H1 (cell line): ENCODE measurements at regions not wholly inside any gene's neighbourhood (a gene's known extent, or its start where the extent isn't known, plus 50 kb on each side); places are given as distances from the start of the nearest gene placed in this dataset.
"Not testable (repeated sequence)": the region's sequence is repeated elsewhere in the genome, so short reads cannot be mapped to it uniquely, and the experiment has no call there.

Experiments
- CTCF ChIA-PET: fragments of 300-600 bp; sonication (Branson Sonifier 250); formaldehyde crosslinking; loops from one replicate; lab custom pipeline; 2021; ENCODE audit not compliant: partially characterized antibody; lab: Charles Lee
- POLR2A ChIA-PET: fragments of 300-600 bp; sonication (Branson Sonifier 250); formaldehyde crosslinking; loops from one replicate; lab custom pipeline; 2021; ENCODE audit warnings: inconsistent platforms; ENCODE audit not compliant: partially characterized antibody; lab: Charles Lee
- DNase-seq, 2 experiments: peaks; one replicate each; pipeline versions ENCODE4 v3.0.0 to v3.0.0-alpha.2; 2010 to 2022; ENCODE audit warnings: low spot score in 2 of 2, low read depth in 1 of 2, mixed read lengths in 1 of 2
- FAIRE-seq: peaks from 2 replicates; lab custom pipeline; 2011; peaks lifted over from hg19 to GRCh38; lab: Jason Lieb, UNC
- H2AFZ ChIP-seq: 2 replicates; pipeline ENCODE4 v1.8.1; 2012; ENCODE audit warnings: low read length, inconsistent platforms
- H2AK5ac ChIP-seq: 2 replicates; pipeline ENCODE4 v1.6.1; 2013; ENCODE audit warnings: low read depth, low read length
- H2BK120ac ChIP-seq: replicated peaks from 2 replicates; pipeline ENCODE3; 2013; ENCODE audit warnings: low read depth, low read length, inconsistent platforms
- H2BK12ac ChIP-seq: 2 replicates; pipeline ENCODE4 v1.6.1; 2013; ENCODE audit warnings: low read depth, low read length
- H2BK15ac ChIP-seq: 2 replicates; pipeline ENCODE4 v1.6.1; 2013; ENCODE audit warnings: low read length
- H2BK20ac ChIP-seq: 2 replicates; pipeline ENCODE4 v1.6.1; 2013; ENCODE audit warnings: low read length
- H2BK5ac ChIP-seq: 2 replicates; pipeline ENCODE4 v1.6.1; 2013; ENCODE audit warnings: low read depth, low read length
- H3K14ac ChIP-seq: 2 replicates; pipeline ENCODE4 v1.6.1; 2013; ENCODE audit warnings: inconsistent platforms; ENCODE audit not compliant: insufficient read length
- H3K18ac ChIP-seq: 2 replicates; pipeline ENCODE4 v1.6.1; 2013; ENCODE audit warnings: low read length; ENCODE audit errors: extremely low read depth
- H3K23ac ChIP-seq: 2 replicates; pipeline ENCODE4 v1.6.1; 2013; ENCODE audit warnings: inconsistent platforms; ENCODE audit not compliant: insufficient read length
- H3K23me2 ChIP-seq: 2 replicates; pipeline ENCODE4 v1.6.1; 2013; ENCODE audit warnings: low read depth, low read length
- H3K27ac ChIP-seq: 2 replicates; pipeline ENCODE4 v1.6.1; 2011; ENCODE audit warnings: low read depth, low read length, inconsistent platforms
- H3K27me3 ChIP-seq, 4 experiments: replicated peaks in 1 of 4; 1 replicate in 1 of 4; 2 replicates in 3 of 4; pipeline versions ENCODE4 v1.6.1 to v1.8.1; 2011 to 2013; ENCODE audit warnings: low read length in 3 of 4, mild to moderate bottlenecking in 3 of 4, inconsistent platforms in 2 of 4, mixed read lengths in 2 of 4, moderate library complexity in 1 of 4; ENCODE audit not compliant: control insufficient read depth in 3 of 4, insufficient read depth in 3 of 4; ENCODE audit errors: extremely low read depth in 1 of 4
- H3K36me3 ChIP-seq, 4 experiments: 2 replicates each; pipeline versions ENCODE4 v1.6.1 to v1.8.1; 2011 to 2013; ENCODE audit warnings: mild to moderate bottlenecking in 4 of 4, low read length in 3 of 4, moderate library complexity in 2 of 4, control low read depth in 1 of 4, inconsistent platforms in 1 of 4; ENCODE audit not compliant: insufficient read depth in 4 of 4, control insufficient read depth in 2 of 4
- H3K4ac ChIP-seq: replicated peaks from 2 replicates; pipeline ENCODE3; 2013; ENCODE audit warnings: low read length, low read depth, mixed read lengths, inconsistent platforms; ENCODE audit not compliant: insufficient read length
- H3K4me1 ChIP-seq, 4 experiments: replicated peaks in 1 of 4; 1 replicate in 1 of 4; 2 replicates in 3 of 4; pipeline versions ENCODE4 v1.6.1 to v1.8.1; 2011 to 2013; ENCODE audit warnings: low read length in 3 of 4, inconsistent platforms in 2 of 4, mixed read lengths in 1 of 4; ENCODE audit not compliant: insufficient read depth in 4 of 4, control insufficient read depth in 3 of 4
- H3K4me2 ChIP-seq, 2 experiments: 2 replicates each; pipeline versions ENCODE4 v1.6.1 to v1.8.1; 2011 to 2013; ENCODE audit warnings: low read depth in 2 of 2, low read length in 2 of 2, control low read depth in 1 of 2, inconsistent platforms in 1 of 2, mild to moderate bottlenecking in 1 of 2; ENCODE audit not compliant: insufficient read depth in 1 of 2
- H3K4me3 ChIP-seq, 4 experiments: fragments of 200-600, 300-600 bp in 1 of 4; sonication (generic), shearing (Covaris generic), sonication (Bioruptor Twin) in 1 of 4; 2 replicates each; pipeline versions ENCODE4 v1.5.1 to v1.8.1; 2011 to 2016; ENCODE audit warnings: low read length in 4 of 4, low read depth in 3 of 4, control low read depth in 2 of 4, inconsistent platforms in 2 of 4, mild to moderate bottlenecking in 2 of 4, mixed read lengths in 1 of 4, moderate library complexity in 1 of 4; ENCODE audit not compliant: insufficient read depth in 2 of 4; ENCODE audit errors: extremely low read depth in 1 of 4
- H3K56ac ChIP-seq: replicated peaks from 2 replicates; pipeline ENCODE3; 2013; ENCODE audit warnings: low read depth, mild to moderate bottlenecking, mixed read lengths, low read length, inconsistent platforms; ENCODE audit not compliant: insufficient read length
- H3K79me1 ChIP-seq: 2 replicates; pipeline ENCODE4 v1.6.1; 2013; ENCODE audit warnings: low read depth, low read length, control low read depth
- H3K79me2 ChIP-seq, 2 experiments: 2 replicates each; pipeline versions ENCODE4 v1.6.1 to v1.8.1; 2012 to 2013; ENCODE audit warnings: low read length in 2 of 2, mild to moderate bottlenecking in 2 of 2, inconsistent platforms in 1 of 2; ENCODE audit not compliant: insufficient read depth in 2 of 2, control insufficient read depth in 1 of 2
- H3K9ac ChIP-seq, 4 experiments: replicated peaks in 1 of 4; 1 replicate in 1 of 4; 2 replicates in 3 of 4; pipeline versions ENCODE4 v1.6.1 to v1.8.1; 2011 to 2013; ENCODE audit warnings: low read depth in 3 of 4, low read length in 3 of 4, control low read depth in 2 of 4, mild to moderate bottlenecking in 2 of 4, moderate library complexity in 2 of 4, inconsistent platforms in 1 of 4; ENCODE audit errors: extremely low read depth in 1 of 4
- H3K9me3 ChIP-seq, 2 experiments: 2 replicates each; pipeline versions ENCODE4 v1.6.1 to v1.8.1; 2012 to 2013; ENCODE audit warnings: mild to moderate bottlenecking in 2 of 2, moderate library complexity in 2 of 2, control low read depth in 1 of 2, inconsistent platforms in 1 of 2, low read depth in 1 of 2, low read length in 1 of 2, mixed read lengths in 1 of 2; ENCODE audit not compliant: insufficient read depth in 2 of 2
- H4K20me1 ChIP-seq, 2 experiments: replicated peaks in 1 of 2; 2 replicates each; pipeline versions ENCODE3 to v1.8.1; 2011 to 2013; ENCODE audit warnings: inconsistent platforms in 2 of 2, low read length in 2 of 2, mild to moderate bottlenecking in 1 of 2; ENCODE audit not compliant: insufficient read depth in 2 of 2, control insufficient read depth in 1 of 2
- H4K5ac ChIP-seq: 2 replicates; pipeline ENCODE4 v1.6.1; 2013; ENCODE audit warnings: low read length, low read depth, mixed read lengths, inconsistent platforms; ENCODE audit not compliant: insufficient read length
- H4K8ac ChIP-seq: 2 replicates; pipeline ENCODE4 v1.8.0; 2013; ENCODE audit warnings: mild to moderate bottlenecking, moderate library complexity, low read length, inconsistent platforms; ENCODE audit not compliant: insufficient read depth; ENCODE audit errors: extremely low read depth
- H4K91ac ChIP-seq: replicated peaks from 2 replicates; pipeline ENCODE3; 2013; ENCODE audit warnings: low read length, mixed read lengths, inconsistent platforms; ENCODE audit not compliant: insufficient read length
- WGBS, 2 experiments: shearing (Covaris generic) in 1 of 2; methylation state at CpG; one replicate each; pipeline versions ENCODE4 v1.1.6 to v1.1.7; 2013 to 2015; ENCODE audit warnings: low lambda C conversion rate in 2 of 2, mixed read lengths in 2 of 2, inconsistent platforms in 1 of 2, low coverage in 1 of 2, missing lambda C conversion rate in 1 of 2; ENCODE audit not compliant: insufficient replicate concordance in 2 of 2, insufficient coverage in 1 of 2, insufficient read length in 1 of 2; ENCODE audit errors: extremely low coverage in 1 of 2, missing lambda C conversion rate in 1 of 2; 5-methylcytosine and 5-hydroxymethylcytosine counted together

GRCh38 chr16:75969120-75969519 is 242.8 kb upstream of the CPHXL start:
- H3K4me3 ChIP-seq, H2AFZ ChIP-seq, H3K14ac ChIP-seq, H3K56ac ChIP-seq, DNase-seq, H3K4ac ChIP-seq, POLR2A ChIA-PET, H4K91ac ChIP-seq, H2BK20ac ChIP-seq, H3K79me2 ChIP-seq, H3K23ac ChIP-seq, H4K5ac ChIP-seq, H3K27ac ChIP-seq, H2BK120ac ChIP-seq, H2BK5ac ChIP-seq, H3K4me2 ChIP-seq, H3K36me3 ChIP-seq, CTCF ChIA-PET, H3K18ac ChIP-seq, H4K8ac ChIP-seq, H3K23me2 ChIP-seq, FAIRE-seq, H3K4me1 ChIP-seq, H2AK5ac ChIP-seq, H4K20me1 ChIP-seq, H2BK15ac ChIP-seq, H3K9me3 ChIP-seq, H3K27me3 ChIP-seq, H2BK12ac ChIP-seq, H3K79me1 ChIP-seq, H3K9ac ChIP-seq: not testable (repeated sequence)
- WGBS, 2 experiments, result 92% methylated on average over 6 of the region's 6 CpGs; no CpG with 5 or more reads in 1 of the 2 experiments
